ENCODE measurements at regions not wholly inside any gene's neighbourhood (a gene's known extent, or its start where the extent isn't known, plus 50 kb on each side); places are given as distances from the start of the nearest gene placed in this dataset.

- DNase-seq (ENCODE audit: low read depth) = peak; percentile 22
Observed at GRCh38 chr7:112882991-112883390, 92.8 kb upstream of the TMEM168 start.

- DNase-seq (ENCODE audit: low read depth) = no peak
Observed at GRCh38 chr7:112882511-112882910, 92.3 kb upstream of the TMEM168 start.

GRCh38 chr7:112882022-112882421, 91.8 kb upstream of the TMEM168 start:
- no peak for DNase-seq (ENCODE audit: low read depth)

- no peak for DNase-seq (ENCODE audit: low read depth)
Observed at GRCh38 chr7:112880818-112881418, 90.7 kb upstream of the TMEM168 start.

- peak; percentile 44 for DNase-seq (ENCODE audit: low read depth)
Observed at GRCh38 chr7:112877691-112878460, 87.7 kb upstream of the TMEM168 start.

- DNase-seq (ENCODE audit: low read depth) = peak; percentile 56
Observed at GRCh38 chr7:112876877-112877276, 86.7 kb upstream of the TMEM168 start.

GRCh38 chr7:112874909-112875308, 84.7 kb upstream of the TMEM168 start:
- DNase-seq (ENCODE audit: low read depth) = no peak

- no peak for DNase-seq (ENCODE audit: low read depth)
Observed at GRCh38 chr7:112873831-112874553, 83.8 kb upstream of the TMEM168 start.

GRCh38 chr7:112869111-112869774, 79.0 kb upstream of the TMEM168 start:
- DNase-seq (ENCODE audit: low read depth) = peak; percentile 48

GRCh38 chr7:112868609-112869008, 78.4 kb upstream of the TMEM168 start:
- no peak for DNase-seq (ENCODE audit: low read depth)

GRCh38 chr7:112866424-112866823, 76.2 kb upstream of the TMEM168 start:
- no peak for DNase-seq (ENCODE audit: low read depth)

- DNase-seq (ENCODE audit: low read depth) = no peak
Observed at GRCh38 chr7:112864380-112864779, 74.2 kb upstream of the TMEM168 start.

- no peak for DNase-seq (ENCODE audit: low read depth)
Observed at GRCh38 chr7:112858838-112859237, 68.6 kb upstream of the TMEM168 start.

- no peak for DNase-seq (ENCODE audit: low read depth)
Observed at GRCh38 chr7:112855227-112855626, 65.0 kb upstream of the TMEM168 start.

- DNase-seq (ENCODE audit: low read depth) = no peak
Observed at GRCh38 chr7:112854169-112854568, 64.0 kb upstream of the TMEM168 start.

GRCh38 chr7:112853422-112853821, 63.2 kb upstream of the TMEM168 start:
- DNase-seq (ENCODE audit: low read depth) = no peak

- DNase-seq (ENCODE audit: low read depth) = no peak
Observed at GRCh38 chr7:112843151-112843550, 53.0 kb upstream of the TMEM168 start.
